ENCODE measurements at regions not wholly inside any gene's neighbourhood (a gene's known extent, or its start where the extent isn't known, plus 50 kb on each side); places are given as distances from the start of the nearest gene placed in this dataset.

DNA sequence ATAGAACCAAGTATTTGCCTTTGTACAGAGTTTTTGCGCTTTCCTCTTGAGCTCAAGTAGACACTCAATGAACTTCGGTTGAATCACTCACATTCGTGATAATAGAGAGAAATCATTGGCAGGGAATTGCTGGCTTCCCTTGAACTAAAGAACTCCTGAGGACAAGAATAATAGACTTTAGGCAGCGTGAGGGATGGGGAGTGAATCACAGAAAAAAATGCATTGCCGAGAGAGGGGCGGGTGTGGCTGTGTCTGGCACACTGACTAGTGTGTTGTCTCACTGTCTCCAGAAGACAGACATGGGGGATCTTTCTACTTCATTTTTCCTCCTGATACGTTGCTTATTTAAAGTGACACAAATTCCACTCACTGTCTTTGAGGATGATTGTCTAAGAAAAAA is 805.2 kb downstream of the BCL11B start:
- no peaks in the 10 kb centered on the region for H3K4me1 ChIP-seq (ENCODE audit: control insufficient read depth in 1 of 2, insufficient read depth in 2 of 2, low read length in 2 of 2)
- H3K4me3 ChIP-seq (ENCODE audit: low read depth in 1 of 2, low read length in 2 of 2) = no peak overlapping the region
- H3K27me3 ChIP-seq (ENCODE audit: low read depth, low read length) = no peaks in the 10 kb centered on the region
- H3K27ac ChIP-seq (ENCODE audit: low read length) = no peak overlapping the region
- H3K36me3 ChIP-seq (ENCODE audit: control insufficient read depth in 1 of 2, insufficient read depth in 2 of 2, low read length in 2 of 2) = no peaks in the 10 kb centered on the region
- H3K9me3 ChIP-seq (ENCODE audit: control insufficient read depth in 1 of 2, low read length in 2 of 2) = peaks cover 0 to under 1% of the 10 kb centered on the region in 2 donors

DNA sequence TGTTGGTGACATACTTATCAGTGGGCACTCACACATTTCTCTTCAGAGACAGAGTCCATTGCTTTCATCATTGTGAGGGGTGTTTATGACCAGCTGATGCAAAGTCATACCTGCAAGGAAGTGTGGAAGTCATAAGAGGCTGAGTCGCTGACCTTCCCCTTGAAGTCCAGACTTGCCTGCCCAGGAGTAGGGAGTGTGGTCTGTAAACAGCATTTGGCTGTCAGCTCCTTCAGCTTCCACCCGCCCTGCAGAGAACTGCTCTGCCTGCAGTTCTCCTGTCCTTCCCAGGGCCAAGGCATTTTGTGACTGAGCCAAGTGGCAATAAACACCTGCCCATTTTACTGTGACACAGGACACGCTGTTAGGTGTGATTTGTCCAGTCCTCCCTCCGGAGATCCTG is 801.3 kb downstream of the BCL11B start:
- H3K4me1 ChIP-seq (ENCODE audit: control insufficient read depth in 1 of 2, insufficient read depth in 2 of 2, low read length in 2 of 2) = no peaks in the 10 kb centered on the region
- H3K9me3 ChIP-seq (ENCODE audit: control insufficient read depth in 1 of 2, low read length in 2 of 2) = no peaks in the 10 kb centered on the region
- H3K27ac ChIP-seq (ENCODE audit: low read length) = no peak overlapping the region
- H3K36me3 ChIP-seq (ENCODE audit: control insufficient read depth in 1 of 2, insufficient read depth in 2 of 2, low read length in 2 of 2) = no peaks in the 10 kb centered on the region
- H3K27me3 ChIP-seq (ENCODE audit: low read depth, low read length) = no peaks in the 10 kb centered on the region
- H3K4me3 ChIP-seq (ENCODE audit: low read depth in 1 of 2, low read length in 2 of 2) = no peak overlapping the region

DNA sequence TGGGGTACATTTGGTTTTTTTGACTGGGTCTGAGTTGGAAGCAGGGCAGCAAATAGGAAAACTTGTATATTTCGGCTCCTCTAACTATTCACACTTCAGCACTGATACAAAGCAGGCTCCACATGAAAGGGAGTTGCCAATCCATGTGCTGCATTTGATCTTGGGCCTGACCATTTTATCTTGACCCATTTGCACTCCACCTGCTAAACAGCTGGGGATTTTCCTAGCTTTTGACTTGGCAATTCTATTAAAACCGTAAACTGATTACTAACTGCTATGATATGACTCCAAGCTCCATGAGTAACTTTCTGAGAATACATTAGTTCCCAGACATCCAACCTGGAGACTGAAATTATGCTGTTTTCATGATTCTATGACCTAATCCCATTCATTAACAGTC is 797.1 kb downstream of the BCL11B start:
- peaks cover 0 to 5% of the 10 kb centered on the region in 2 donors for H3K9me3 ChIP-seq (ENCODE audit: control insufficient read depth in 1 of 2, low read length in 2 of 2)
- no peak overlapping the region for H3K27ac ChIP-seq (ENCODE audit: low read length)
- no peak overlapping the region for H3K4me3 ChIP-seq (ENCODE audit: low read depth in 1 of 2, low read length in 2 of 2)
- H3K36me3 ChIP-seq (ENCODE audit: control insufficient read depth in 1 of 2, insufficient read depth in 2 of 2, low read length in 2 of 2) = no peaks in the 10 kb centered on the region
- H3K27me3 ChIP-seq (ENCODE audit: low read depth, low read length) = no peaks in the 10 kb centered on the region
- H3K4me1 ChIP-seq (ENCODE audit: control insufficient read depth in 1 of 2, insufficient read depth in 2 of 2, low read length in 2 of 2) = no peaks in the 10 kb centered on the region

DNA sequence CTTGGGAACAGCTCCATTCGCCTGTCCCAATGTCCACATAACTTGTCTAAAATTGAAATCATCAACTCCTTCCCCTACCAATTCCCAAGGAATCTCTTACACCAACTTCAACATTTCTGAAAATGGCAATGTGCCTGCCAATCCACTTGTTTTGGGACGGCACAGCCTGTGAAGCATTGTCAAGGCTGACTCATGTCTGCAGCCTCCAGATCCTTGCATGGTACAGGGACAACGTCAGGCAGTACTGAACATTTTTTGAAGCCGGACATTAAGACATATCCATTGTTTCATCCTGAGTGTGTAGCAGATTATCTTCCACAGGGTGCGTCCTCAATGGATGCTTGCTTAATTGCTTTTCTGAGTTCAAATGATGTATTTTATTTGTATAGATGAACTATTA is 794.1 kb downstream of the BCL11B start:
- Histone ChIP-seq H3K9me3 (ENCODE audit: control insufficient read depth in 1 of 2, low read length in 2 of 2) (peaks cover 0 to 5% of the 10 kb centered on the region in 2 donors), H3K36me3 (ENCODE audit: control insufficient read depth in 1 of 2, insufficient read depth in 2 of 2, low read length in 2 of 2) (no peaks in the 10 kb centered on the region), H3K4me1 (ENCODE audit: control insufficient read depth in 1 of 2, insufficient read depth in 2 of 2, low read length in 2 of 2) (no peaks in the 10 kb centered on the region), H3K27ac (ENCODE audit: low read length) (no peak overlapping the region), H3K27me3 (ENCODE audit: low read depth, low read length) (no peaks in the 10 kb centered on the region), H3K4me3 (ENCODE audit: low read depth in 1 of 2, low read length in 2 of 2) (no peak overlapping the region)

DNA sequence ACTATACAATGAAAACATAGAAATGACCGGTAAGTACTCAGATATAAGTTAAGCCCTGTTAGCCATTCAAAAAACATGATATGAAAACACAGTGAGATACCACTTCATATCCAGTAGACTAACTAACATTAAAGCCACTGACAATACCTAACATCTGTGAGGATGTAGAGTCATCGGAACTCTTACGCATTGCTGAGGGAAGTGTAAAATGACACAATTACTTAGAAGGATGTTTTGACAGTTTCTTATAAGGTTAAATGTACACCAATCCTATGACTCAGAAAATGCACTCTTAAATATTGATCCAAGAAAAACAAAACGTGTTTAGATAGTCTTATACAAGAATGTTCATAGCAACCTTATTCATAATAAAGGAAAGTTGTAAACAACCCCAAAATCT is 782.9 kb downstream of the BCL11B start:
- Histone ChIP-seq H3K4me3 (ENCODE audit: low read depth in 1 of 2, low read length in 2 of 2) (no peak overlapping the region), H3K36me3 (ENCODE audit: control insufficient read depth in 1 of 2, insufficient read depth in 2 of 2, low read length in 2 of 2) (no peaks in the 10 kb centered on the region), H3K9me3 (ENCODE audit: control insufficient read depth in 1 of 2, low read length in 2 of 2) (peaks cover 0 to 7% of the 10 kb centered on the region in 2 donors), H3K4me1 (ENCODE audit: control insufficient read depth in 1 of 2, insufficient read depth in 2 of 2, low read length in 2 of 2) (no peaks in the 10 kb centered on the region), H3K27me3 (ENCODE audit: low read depth, low read length) (no peaks in the 10 kb centered on the region), H3K27ac (ENCODE audit: low read length) (no peak overlapping the region)

DNA sequence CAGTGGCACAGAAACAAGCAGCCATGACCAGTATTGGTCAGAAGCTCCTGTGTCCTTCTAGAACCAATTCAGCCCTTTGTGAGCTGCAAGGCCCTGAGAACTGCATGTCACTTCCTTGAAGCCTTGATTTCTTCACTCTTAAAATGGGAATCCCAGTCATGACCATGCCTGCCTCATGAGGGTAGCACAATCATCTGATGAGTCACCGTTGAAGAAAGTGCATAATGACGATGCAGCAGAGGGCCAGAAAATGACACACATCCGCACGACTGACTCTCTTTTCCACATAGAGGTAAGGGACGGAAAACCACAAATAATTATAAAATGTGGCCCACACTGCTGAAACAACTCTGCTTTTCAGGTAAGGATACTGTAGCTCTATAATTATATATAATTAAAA is 777.4 kb downstream of the BCL11B start:
- no peaks in the 10 kb centered on the region for H3K9me3 ChIP-seq (ENCODE audit: control insufficient read depth in 1 of 2, low read length in 2 of 2)
- H3K4me3 ChIP-seq (ENCODE audit: low read depth in 1 of 2, low read length in 2 of 2) = no peak overlapping the region
- H3K27me3 ChIP-seq (ENCODE audit: low read depth, low read length) = no peaks in the 10 kb centered on the region
- H3K4me1 ChIP-seq (ENCODE audit: control insufficient read depth in 1 of 2, insufficient read depth in 2 of 2, low read length in 2 of 2) = no peaks in the 10 kb centered on the region
- no peaks in the 10 kb centered on the region for H3K36me3 ChIP-seq (ENCODE audit: control insufficient read depth in 1 of 2, insufficient read depth in 2 of 2, low read length in 2 of 2)
- no peak overlapping the region for H3K27ac ChIP-seq (ENCODE audit: low read length)

DNA sequence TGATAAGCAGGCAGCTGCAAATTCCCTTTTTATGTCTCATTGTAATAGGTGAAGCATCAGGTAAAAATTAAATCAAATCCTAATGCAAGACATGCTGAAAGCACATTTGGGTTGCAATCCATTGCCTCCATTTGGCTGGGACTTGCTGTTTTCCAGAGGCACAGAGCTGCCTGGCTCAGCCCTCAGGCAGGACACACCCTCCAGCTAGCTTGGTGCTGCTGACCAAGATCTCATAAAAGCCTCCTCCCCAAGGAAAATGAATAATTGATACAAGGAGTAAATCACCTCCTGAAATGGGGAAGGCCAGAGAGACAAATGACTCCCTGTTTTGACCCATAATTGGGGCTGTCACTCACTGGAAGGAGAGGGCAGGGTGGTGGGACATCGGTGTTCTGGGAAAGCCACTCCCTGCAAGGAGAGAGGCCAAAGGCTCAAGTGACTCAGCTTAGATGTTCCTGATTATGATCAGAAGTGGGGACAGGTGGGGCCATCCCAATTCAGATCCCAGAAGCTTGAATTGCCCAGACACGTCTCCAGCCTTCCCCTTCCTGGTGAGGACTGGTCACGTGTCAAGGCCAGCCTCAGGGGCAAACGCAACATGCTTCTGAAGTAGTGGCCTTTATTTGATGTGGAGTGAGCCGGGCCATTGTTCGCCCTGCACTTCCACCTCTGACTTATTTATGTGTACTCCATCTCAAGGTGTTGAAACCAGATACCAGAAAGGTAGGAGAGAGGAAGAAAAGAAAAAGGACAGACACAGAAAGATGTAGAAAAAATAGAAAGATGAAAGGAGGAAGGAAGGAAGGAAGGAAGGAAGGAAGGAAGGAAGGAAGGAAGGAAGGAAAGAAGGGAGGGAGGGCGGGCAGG is 773.7 kb downstream of the BCL11B start:
- no peaks in the 10 kb centered on the region for H3K9me3 ChIP-seq (ENCODE audit: control insufficient read depth in 1 of 2, low read length in 2 of 2)
- no peaks in the 10 kb centered on the region for H3K4me1 ChIP-seq (ENCODE audit: control insufficient read depth in 1 of 2, insufficient read depth in 2 of 2, low read length in 2 of 2)
- H3K36me3 ChIP-seq (ENCODE audit: control insufficient read depth in 1 of 2, insufficient read depth in 2 of 2, low read length in 2 of 2) = no peaks in the 10 kb centered on the region
- H3K27me3 ChIP-seq (ENCODE audit: low read depth, low read length) = no peaks in the 10 kb centered on the region
- H3K4me3 ChIP-seq (ENCODE audit: low read depth in 1 of 2, low read length in 2 of 2) = no peak overlapping the region
- no peak overlapping the region for H3K27ac ChIP-seq (ENCODE audit: low read length)

DNA sequence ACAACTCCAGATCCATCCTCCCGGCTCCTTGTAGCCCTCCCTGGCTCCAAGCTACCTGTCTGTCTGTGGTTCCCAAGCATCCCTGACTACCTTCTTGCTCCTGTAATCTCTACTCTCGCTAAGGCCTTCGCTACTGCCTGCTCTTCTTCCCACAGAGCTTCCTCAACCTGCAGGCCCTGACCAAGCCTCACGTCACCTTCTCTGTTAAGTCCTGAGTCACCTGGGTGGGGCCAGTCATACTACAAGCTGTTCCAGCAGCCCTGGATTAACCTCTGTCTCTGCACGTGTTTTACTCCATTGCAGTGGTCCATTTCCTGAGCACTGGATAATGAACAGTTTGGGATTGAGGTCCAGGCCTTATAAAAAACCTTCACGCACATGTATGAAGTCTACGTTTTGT is 770.7 kb downstream of the BCL11B start:
- no peaks in the 10 kb centered on the region for H3K36me3 ChIP-seq (ENCODE audit: control insufficient read depth in 1 of 2, insufficient read depth in 2 of 2, low read length in 2 of 2)
- H3K27ac ChIP-seq (ENCODE audit: low read length) = no peak overlapping the region
- no peak overlapping the region for H3K4me3 ChIP-seq (ENCODE audit: low read depth in 1 of 2, low read length in 2 of 2)
- no peaks in the 10 kb centered on the region for H3K9me3 ChIP-seq (ENCODE audit: control insufficient read depth in 1 of 2, low read length in 2 of 2)
- no peaks in the 10 kb centered on the region for H3K4me1 ChIP-seq (ENCODE audit: control insufficient read depth in 1 of 2, insufficient read depth in 2 of 2, low read length in 2 of 2)
- H3K27me3 ChIP-seq (ENCODE audit: low read depth, low read length) = no peaks in the 10 kb centered on the region

DNA sequence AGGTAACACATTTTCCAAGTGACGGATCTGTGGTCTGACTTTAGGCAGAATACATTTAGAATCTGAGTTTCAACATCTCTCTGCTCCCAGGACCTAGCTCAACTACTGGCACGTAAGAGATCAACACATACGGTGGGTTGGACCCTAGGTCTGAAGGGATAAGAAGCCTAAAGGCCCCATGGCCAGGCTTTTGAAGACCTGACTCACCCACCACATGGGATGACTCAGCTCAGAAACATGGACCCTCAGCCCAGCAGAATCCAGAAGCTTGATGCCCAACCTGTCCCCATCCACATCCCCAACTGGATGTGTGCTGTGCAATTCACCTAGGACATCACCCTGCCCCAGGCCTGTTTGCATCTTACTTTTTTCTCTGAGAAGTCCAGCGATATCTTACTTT is 770.2 kb downstream of the BCL11B start:
- Histone ChIP-seq H3K27ac (ENCODE audit: low read length) (no peak overlapping the region), H3K9me3 (ENCODE audit: control insufficient read depth in 1 of 2, low read length in 2 of 2) (no peaks in the 10 kb centered on the region), H3K4me3 (ENCODE audit: low read depth in 1 of 2, low read length in 2 of 2) (no peak overlapping the region), H3K27me3 (ENCODE audit: low read depth, low read length) (no peaks in the 10 kb centered on the region), H3K4me1 (ENCODE audit: control insufficient read depth in 1 of 2, insufficient read depth in 2 of 2, low read length in 2 of 2) (no peaks in the 10 kb centered on the region), H3K36me3 (ENCODE audit: control insufficient read depth in 1 of 2, insufficient read depth in 2 of 2, low read length in 2 of 2) (no peaks in the 10 kb centered on the region)

DNA sequence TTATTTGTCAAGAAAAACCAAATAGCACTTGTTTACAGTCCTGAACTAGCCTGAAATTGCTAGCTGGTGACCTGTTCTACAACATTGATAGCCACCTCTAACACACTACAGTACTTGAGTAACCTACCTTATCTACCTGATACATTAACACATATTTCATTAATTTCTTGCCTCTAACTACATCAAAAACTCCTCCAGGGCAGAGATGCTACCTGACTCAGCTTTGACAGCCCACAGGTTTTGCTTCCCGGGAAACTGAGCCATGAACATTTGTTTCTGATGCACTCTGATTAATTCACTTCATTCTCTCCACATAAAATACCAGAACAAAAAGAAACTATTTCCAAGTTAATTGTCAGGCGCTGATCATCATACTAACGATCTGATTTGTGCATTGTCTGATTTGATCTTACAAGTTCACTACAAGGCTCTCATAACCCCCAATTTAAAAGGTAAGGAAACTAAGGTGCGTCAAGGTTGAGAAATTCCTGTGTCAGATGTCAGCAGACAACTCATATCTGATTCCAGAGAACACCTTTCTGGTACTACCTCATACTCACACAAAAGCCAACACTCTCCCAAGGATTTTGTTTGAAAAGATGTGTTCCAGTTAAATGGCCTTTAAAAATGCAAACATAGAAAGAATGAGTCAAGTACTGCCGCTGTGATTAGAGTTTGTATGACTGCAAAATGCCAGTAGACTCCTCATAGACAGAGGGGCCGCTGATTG is 768.7 kb downstream of the BCL11B start:
- Histone ChIP-seq H3K4me1 (ENCODE audit: control insufficient read depth in 1 of 2, insufficient read depth in 2 of 2, low read length in 2 of 2) (no peaks in the 10 kb centered on the region), H3K4me3 (ENCODE audit: low read depth in 1 of 2, low read length in 2 of 2) (no peak overlapping the region), H3K9me3 (ENCODE audit: control insufficient read depth in 1 of 2, low read length in 2 of 2) (no peaks in the 10 kb centered on the region), H3K36me3 (ENCODE audit: control insufficient read depth in 1 of 2, insufficient read depth in 2 of 2, low read length in 2 of 2) (no peaks in the 10 kb centered on the region), H3K27ac (ENCODE audit: low read length) (no peak overlapping the region), H3K27me3 (ENCODE audit: low read depth, low read length) (no peaks in the 10 kb centered on the region)

DNA sequence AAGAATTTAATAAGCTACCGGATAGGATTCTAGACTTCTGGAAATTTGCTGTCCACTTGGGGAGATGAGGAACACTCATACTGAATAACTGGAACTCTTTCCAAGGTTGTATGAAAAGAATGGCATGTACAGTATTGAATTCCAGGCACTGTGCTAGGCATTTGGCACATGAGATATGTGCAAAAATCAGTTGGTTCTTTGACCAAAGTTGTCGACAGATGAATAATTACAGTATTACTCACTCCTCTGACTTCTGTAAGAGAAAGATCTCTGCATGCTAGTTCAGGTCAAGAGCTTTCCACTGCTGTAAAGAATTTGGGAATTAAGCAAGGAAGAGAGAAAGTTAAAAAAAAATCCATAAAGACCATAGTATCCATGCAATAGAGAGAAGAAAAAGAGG is 764.7 kb downstream of the BCL11B start:
- Histone ChIP-seq H3K27ac (ENCODE audit: low read length) (no peak overlapping the region), H3K36me3 (ENCODE audit: control insufficient read depth in 1 of 2, insufficient read depth in 2 of 2, low read length in 2 of 2) (no peaks in the 10 kb centered on the region), H3K4me3 (ENCODE audit: low read depth in 1 of 2, low read length in 2 of 2) (no peak overlapping the region), H3K9me3 (ENCODE audit: control insufficient read depth in 1 of 2, low read length in 2 of 2) (no peaks in the 10 kb centered on the region), H3K27me3 (ENCODE audit: low read depth, low read length) (no peaks in the 10 kb centered on the region), H3K4me1 (ENCODE audit: control insufficient read depth in 1 of 2, insufficient read depth in 2 of 2, low read length in 2 of 2) (no peaks in the 10 kb centered on the region)

Measured in muscle layer of duodenum (tissue), 2 donors.